AG09319 (cell line): ENCODE measurements at regions not wholly inside any gene's neighbourhood (a gene's known extent, or its start where the extent isn't known, plus 50 kb on each side); places are given as distances from the start of the nearest gene placed in this dataset.

Experiments used
- DNase-seq: peaks from one replicate; pipeline ENCODE4 v3.0.0-alpha.2; 2010; ENCODE audit warnings: low read depth; ENCODE audit errors: extremely low read depth
- TF ChIP-seq, protein P1 (sequence below): IDR thresholded peaks from 2 replicates; pipeline ENCODE4 v1.5.1; 2011; ENCODE audit warnings: low read depth, mild to moderate bottlenecking, inconsistent platforms, low read length, moderate library complexity

DNA sequence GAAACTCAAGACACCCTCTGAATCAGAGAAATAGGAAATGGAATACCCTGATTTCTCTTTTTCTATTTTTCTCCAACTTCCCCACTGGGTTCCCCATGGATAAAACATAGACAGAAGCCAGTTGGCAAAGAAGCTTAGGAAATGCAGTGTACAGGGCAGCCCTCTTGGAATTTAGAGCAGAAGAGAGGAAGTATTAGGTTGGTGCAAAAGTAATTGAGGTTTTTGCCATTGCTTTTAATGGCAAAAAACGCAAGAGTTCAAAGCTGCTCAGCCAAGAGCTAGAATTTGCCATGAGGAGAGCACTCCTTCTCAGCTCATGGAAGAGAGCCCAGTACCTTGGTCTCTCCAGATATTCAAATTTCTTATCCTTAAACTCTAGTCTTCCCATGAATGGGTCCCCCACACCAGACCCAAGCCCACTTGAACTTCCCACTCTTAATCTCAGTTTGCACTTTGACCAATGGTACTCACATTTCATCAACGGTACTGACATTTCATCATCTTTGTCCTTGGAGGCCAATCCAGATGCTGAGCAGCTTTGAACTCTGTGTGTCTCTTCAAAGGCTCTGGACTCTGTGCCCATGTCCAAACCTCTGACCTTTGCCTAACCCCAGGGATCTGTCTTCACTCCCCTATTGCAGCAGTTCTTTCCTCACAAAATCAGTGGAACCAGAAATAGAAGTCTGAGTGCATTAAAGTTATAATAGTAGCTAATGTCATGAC lies 73.2 kb upstream of the PPP1R3C start:
- no peak for DNase-seq
- TF ChIP-seq, protein P1, sequence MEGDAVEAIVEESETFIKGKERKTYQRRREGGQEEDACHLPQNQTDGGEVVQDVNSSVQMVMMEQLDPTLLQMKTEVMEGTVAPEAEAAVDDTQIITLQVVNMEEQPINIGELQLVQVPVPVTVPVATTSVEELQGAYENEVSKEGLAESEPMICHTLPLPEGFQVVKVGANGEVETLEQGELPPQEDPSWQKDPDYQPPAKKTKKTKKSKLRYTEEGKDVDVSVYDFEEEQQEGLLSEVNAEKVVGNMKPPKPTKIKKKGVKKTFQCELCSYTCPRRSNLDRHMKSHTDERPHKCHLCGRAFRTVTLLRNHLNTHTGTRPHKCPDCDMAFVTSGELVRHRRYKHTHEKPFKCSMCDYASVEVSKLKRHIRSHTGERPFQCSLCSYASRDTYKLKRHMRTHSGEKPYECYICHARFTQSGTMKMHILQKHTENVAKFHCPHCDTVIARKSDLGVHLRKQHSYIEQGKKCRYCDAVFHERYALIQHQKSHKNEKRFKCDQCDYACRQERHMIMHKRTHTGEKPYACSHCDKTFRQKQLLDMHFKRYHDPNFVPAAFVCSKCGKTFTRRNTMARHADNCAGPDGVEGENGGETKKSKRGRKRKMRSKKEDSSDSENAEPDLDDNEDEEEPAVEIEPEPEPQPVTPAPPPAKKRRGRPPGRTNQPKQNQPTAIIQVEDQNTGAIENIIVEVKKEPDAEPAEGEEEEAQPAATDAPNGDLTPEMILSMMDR: no peak

DNA sequence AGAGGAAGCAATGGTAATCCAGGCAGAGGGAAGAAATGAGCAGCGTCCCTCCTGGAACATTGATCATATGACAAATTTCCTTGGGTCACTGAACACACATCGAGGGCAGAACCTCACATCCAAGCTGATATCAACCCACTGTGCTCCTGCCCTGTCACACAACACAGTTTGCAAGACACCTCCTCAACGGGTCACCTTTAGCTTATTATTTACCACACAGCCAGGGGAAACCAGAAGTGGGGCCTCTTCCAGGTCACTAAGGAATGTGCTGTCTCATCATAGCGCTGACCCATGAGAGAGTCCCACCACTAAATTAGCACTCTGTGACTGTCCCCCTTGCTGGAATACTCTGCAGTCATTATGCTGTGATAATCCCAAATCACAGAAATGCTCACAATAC lies 69.7 kb upstream of the PPP1R3C start:
- DNase-seq: no peak
- TF ChIP-seq, protein P1: no peak

- DNase-seq: no peak
- TF ChIP-seq, protein P1: no peak
Observed at GRCh38 chr10:91700788-91701444, 68.0 kb upstream of the PPP1R3C start.

DNA sequence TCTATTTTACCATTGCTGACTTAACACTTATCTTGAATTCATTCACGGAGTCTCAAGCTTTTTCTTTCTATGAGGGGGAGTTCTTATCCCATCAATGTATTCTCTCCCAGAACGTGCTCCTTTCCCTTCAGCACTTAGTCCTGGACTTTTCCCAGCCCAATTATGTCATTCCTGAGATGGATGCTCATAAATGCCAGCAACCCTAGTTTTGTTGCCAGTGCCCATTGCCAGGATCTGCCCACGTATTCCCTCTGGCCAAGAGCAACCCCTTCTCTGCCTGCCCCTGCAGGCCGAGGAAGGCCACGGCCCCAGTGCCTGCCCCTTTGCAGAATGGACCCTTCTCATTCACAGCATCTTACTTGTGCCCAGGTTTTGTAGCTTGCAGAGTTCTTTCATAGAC lies 67.4 kb upstream of the PPP1R3C start:
- TF ChIP-seq, protein P1: no peak
- DNase-seq: no peak

- no peak for DNase-seq
- TF ChIP-seq, protein P1: no peak
Observed at GRCh38 chr10:91698258-91698657, 65.4 kb upstream of the PPP1R3C start.

GRCh38 chr10:91694170-91694794 lies 61.4 kb upstream of the PPP1R3C start:
- TF ChIP-seq, protein P1: peak; percentile 65
- DNase-seq: no peak

DNA sequence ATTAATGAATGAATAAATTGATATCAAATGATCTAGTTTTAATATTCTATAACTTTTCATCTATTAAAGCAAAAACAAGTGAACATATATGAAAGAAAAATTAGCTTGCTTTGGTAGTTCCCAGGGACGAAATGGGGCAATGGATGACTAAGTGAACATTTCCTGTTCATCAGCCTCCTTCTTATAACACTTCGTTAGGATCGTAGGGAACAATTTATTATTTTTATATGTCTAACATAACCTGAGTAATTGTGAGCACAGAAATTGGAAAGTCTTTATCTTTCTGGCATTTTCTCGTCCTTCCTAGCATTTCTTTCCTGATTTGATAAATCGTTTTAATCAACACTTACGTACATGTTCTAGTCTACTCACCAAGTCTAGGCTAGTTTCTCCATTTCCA lies 59.1 kb upstream of the PPP1R3C start:
- no peak for DNase-seq
- TF ChIP-seq, protein P1: no peak
